ENCODE measurements at regions not wholly inside any gene's neighbourhood (a gene's known extent, or its start where the extent isn't known, plus 50 kb on each side); places are given as distances from the start of the nearest gene placed in this dataset.

GRCh38 chr5:175263776-175264175 is 180.2 kb downstream of the DRD1 start (continued):
- TF ChIP-seq HMGXB4 (CRISPR knock-in tag; IDR thresholded peaks at IDR 0.05): no peak
- no peak for TF ChIP-seq ZNF219 (CRISPR knock-in tag; IDR thresholded peaks at IDR 0.05; ENCODE audit: borderline replicate concordance)
- no peak for TF ChIP-seq CREB1 (CRISPR knock-in tag; IDR thresholded peaks at IDR 0.05)
- TF ChIP-seq, protein P1, sequence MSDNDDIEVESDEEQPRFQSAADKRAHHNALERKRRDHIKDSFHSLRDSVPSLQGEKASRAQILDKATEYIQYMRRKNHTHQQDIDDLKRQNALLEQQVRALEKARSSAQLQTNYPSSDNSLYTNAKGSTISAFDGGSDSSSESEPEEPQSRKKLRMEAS (CRISPR knock-in tag; IDR thresholded peaks at IDR 0.05): no peak
- TF ChIP-seq PREB (CRISPR knock-in tag; IDR thresholded peaks at IDR 0.05; ENCODE audit: borderline replicate concordance): no peak

- TF ChIP-seq, protein P2, sequence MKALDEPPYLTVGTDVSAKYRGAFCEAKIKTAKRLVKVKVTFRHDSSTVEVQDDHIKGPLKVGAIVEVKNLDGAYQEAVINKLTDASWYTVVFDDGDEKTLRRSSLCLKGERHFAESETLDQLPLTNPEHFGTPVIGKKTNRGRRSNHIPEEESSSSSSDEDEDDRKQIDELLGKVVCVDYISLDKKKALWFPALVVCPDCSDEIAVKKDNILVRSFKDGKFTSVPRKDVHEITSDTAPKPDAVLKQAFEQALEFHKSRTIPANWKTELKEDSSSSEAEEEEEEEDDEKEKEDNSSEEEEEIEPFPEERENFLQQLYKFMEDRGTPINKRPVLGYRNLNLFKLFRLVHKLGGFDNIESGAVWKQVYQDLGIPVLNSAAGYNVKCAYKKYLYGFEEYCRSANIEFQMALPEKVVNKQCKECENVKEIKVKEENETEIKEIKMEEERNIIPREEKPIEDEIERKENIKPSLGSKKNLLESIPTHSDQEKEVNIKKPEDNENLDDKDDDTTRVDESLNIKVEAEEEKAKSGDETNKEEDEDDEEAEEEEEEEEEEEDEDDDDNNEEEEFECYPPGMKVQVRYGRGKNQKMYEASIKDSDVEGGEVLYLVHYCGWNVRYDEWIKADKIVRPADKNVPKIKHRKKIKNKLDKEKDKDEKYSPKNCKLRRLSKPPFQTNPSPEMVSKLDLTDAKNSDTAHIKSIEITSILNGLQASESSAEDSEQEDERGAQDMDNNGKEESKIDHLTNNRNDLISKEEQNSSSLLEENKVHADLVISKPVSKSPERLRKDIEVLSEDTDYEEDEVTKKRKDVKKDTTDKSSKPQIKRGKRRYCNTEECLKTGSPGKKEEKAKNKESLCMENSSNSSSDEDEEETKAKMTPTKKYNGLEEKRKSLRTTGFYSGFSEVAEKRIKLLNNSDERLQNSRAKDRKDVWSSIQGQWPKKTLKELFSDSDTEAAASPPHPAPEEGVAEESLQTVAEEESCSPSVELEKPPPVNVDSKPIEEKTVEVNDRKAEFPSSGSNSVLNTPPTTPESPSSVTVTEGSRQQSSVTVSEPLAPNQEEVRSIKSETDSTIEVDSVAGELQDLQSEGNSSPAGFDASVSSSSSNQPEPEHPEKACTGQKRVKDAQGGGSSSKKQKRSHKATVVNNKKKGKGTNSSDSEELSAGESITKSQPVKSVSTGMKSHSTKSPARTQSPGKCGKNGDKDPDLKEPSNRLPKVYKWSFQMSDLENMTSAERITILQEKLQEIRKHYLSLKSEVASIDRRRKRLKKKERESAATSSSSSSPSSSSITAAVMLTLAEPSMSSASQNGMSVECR (CRISPR knock-in tag; IDR thresholded peaks at IDR 0.05; ENCODE audit: borderline replicate concordance): no peak
- TF ChIP-seq SP1 (CRISPR knock-in tag; conservative IDR thresholded peaks at IDR 0.05): no peak
- TF ChIP-seq CBFB (CRISPR knock-in tag; IDR thresholded peaks at IDR 0.05; ENCODE audit: low read depth): no peak
- TF ChIP-seq JUN (CRISPR knock-in tag; IDR thresholded peaks at IDR 0.05): no peak
- TF ChIP-seq ATF2 (CRISPR knock-in tag; IDR thresholded peaks at IDR 0.05; ENCODE audit: borderline replicate concordance, low read depth): no peak
- DNase-seq (ENCODE audit: low spot score) (no peak), ATAC-seq (no peak)
- H3K4me3 Mint-ChIP-seq: no peak overlapping the region
- no peaks in the 10 kb centered on the region for H3K36me3 Mint-ChIP-seq
- H3K4me1 Mint-ChIP-seq: no peaks in the 10 kb centered on the region
- ChIA-PET CTCF (interaction anchor here (1.3 kb wide), 1 partner anchor 18 kb away, joined by 3 read pairs; no protein-coding TSS in a partner anchor), POLR2A (no interaction called here)
- H3K27ac Mint-ChIP-seq: no peak overlapping the region
- peaks cover 18% of the 10 kb centered on the region for H3K9me3 Mint-ChIP-seq
- H3K27me3 Mint-ChIP-seq (ENCODE audit: low read depth): peaks cover 3% of the 10 kb centered on the region; the same call in 1 of the 2 replicates
These were observed 182.5 kb downstream of the DRD1 start for GRCh38 chr5:175261526-175261925.

- no peak for ATAC-seq
- H3K36me3 Mint-ChIP-seq: no peaks in the 10 kb centered on the region
- H3K9me3 Mint-ChIP-seq: peaks cover 18% of the 10 kb centered on the region
- no peak overlapping the region for H3K27ac Mint-ChIP-seq
- peaks cover 3% of the 10 kb centered on the region; the same call in 1 of the 2 replicates for H3K27me3 Mint-ChIP-seq (ENCODE audit: low read depth)
- H3K4me1 Mint-ChIP-seq: no peaks in the 10 kb centered on the region
- DNase-seq (ENCODE audit: low spot score): no peak
- ChIA-PET POLR2A (no interaction called here), CTCF (interaction anchor here (1.3 kb wide), 1 partner anchor 18 kb away, joined by 3 read pairs; no protein-coding TSS in a partner anchor)
- H3K4me3 Mint-ChIP-seq: no peak overlapping the region
- no peak for TF ChIP-seq SMAD3 (CRISPR knock-in tag; IDR thresholded peaks at IDR 0.05; ENCODE audit: borderline replicate concordance)
- TF ChIP-seq FOXK1 (CRISPR knock-in tag; IDR thresholded peaks at IDR 0.05): no peak
- TF ChIP-seq KAT7 (CRISPR knock-in tag; IDR thresholded peaks at IDR 0.05; ENCODE audit: borderline replicate concordance): no peak
- TF ChIP-seq RELA (CRISPR knock-in tag; IDR thresholded peaks at IDR 0.05; ENCODE audit: borderline replicate concordance): no peak
- TF ChIP-seq FOXJ3 (CRISPR knock-in tag; IDR thresholded peaks at IDR 0.05; ENCODE audit: borderline replicate concordance): no peak
- no peak for TF ChIP-seq FOXP4 (CRISPR knock-in tag; IDR thresholded peaks at IDR 0.05)
- TF ChIP-seq ZMAT4 (CRISPR knock-in tag; IDR thresholded peaks at IDR 0.05): no peak
- TF ChIP-seq USF1 (CRISPR knock-in tag; IDR thresholded peaks at IDR 0.05): no peak
- TF ChIP-seq ZNF396 (CRISPR knock-in tag; IDR thresholded peaks at IDR 0.05; ENCODE audit: borderline replicate concordance): no peak
- TF ChIP-seq GRHL2 (CRISPR knock-in tag; IDR thresholded peaks at IDR 0.05; ENCODE audit: insufficient replicate concordance, severe bottlenecking): no peak
These were observed 182.9 kb downstream of the DRD1 start for GRCh38 chr5:175261037-175261436.

Measured in WTC11 (cell line).